HG03175 (cell line): ENCODE measurements at regions not wholly inside any gene's neighbourhood (a gene's known extent, or its start where the extent isn't known, plus 50 kb on each side); places are given as distances from the start of the nearest gene placed in this dataset.
"Not testable (repeated sequence)": the region's sequence is repeated elsewhere in the genome, so short reads cannot be mapped to it uniquely, and the experiment has no call there.

Experiments used
- ATAC-seq: cut with Tn5 transposase; IDR thresholded peaks from one replicate; pipeline ENCODE4 v1.9.1; 2021; ENCODE audit warnings: mild to moderate bottlenecking, moderate library complexity; ENCODE audit not compliant: unreplicated experiment

DNA sequence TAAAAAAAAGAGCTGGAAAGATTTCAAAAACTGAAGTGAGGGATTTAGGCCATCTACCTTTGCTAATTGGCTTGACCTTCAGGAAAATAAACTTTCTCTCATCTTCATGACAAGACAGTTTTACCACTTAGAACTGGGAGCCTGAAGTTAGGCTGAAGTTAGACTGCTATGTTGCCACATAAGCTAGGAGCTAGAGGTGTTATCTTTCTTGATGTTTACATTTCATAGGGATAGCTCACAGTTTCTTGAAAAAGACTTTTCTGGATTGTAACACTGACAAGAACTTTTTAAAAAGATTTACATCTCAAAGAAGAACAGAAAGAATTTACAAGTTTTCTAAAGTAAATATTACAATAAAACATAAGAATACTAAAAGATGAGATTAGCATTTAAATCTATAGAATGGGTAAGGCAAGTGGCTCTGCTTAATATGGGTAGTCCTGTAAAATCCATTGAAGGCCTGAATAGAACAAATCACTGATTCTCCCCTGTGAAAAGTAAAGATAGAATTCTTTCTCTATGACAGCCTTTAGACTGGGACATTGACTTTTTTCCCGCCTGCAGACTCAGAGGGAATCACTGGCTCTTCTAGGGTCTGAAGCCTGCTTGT lies 1665.4 kb upstream of the CDH9 start:
- ATAC-seq: no peak

DNA sequence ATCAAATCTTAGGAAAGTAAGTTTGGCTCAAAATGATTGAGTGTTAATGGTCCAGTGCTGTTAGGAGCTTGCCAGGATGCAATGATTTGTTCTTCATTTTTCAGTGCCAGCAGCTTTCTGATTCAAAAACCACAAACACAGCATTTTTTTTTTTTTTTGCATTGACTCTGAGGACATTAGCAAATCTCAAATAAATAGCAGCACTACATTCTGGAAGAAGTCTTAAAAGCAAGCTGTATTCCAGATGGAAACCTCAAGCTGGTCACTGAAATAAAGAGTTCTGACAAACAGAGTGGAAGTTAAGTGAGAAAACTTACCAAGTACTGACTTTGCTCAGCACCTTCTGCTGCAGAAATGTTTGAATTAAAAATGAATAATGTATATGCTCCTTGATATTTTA lies 1653.1 kb upstream of the CDH9 start:
- ATAC-seq: no peak

DNA sequence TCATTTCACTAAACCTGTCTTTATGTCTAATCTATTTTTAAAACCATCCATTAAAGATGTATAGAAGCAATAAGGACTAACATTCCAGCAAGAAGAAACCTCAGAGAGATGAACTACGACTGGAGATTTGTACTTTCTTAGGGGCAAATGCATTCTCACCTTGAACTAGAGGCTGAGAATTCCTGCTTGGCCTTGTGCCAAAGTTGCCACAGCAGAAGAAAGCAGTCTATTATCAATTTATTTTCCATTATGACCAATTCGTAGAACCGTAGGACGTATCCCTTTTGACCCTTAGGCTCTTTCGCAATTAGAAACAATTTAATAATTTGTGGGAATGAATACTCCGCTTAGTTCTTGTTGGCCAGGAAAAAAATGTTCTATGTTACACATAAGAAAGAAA lies 1647.4 kb upstream of the CDH9 start:
- ATAC-seq: no peak

DNA sequence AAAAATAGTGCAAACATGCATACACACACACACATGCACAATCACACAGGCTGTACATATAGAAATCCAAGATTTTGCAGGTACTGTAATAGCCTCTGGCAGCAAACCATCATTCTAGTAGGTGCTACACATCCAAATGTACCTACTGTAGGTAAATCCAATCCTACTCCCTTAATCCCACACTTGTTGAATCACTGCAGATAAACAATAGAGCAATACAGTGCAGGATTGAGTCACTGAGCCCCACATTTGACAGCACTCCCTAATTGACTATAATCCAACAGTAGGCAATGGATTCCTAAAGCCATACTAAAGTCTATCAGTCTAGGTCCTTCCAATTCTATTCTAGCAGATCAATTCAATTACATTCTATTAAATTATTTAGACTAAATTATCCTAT lies 1640.5 kb upstream of the CDH9 start:
- no peak for ATAC-seq

DNA sequence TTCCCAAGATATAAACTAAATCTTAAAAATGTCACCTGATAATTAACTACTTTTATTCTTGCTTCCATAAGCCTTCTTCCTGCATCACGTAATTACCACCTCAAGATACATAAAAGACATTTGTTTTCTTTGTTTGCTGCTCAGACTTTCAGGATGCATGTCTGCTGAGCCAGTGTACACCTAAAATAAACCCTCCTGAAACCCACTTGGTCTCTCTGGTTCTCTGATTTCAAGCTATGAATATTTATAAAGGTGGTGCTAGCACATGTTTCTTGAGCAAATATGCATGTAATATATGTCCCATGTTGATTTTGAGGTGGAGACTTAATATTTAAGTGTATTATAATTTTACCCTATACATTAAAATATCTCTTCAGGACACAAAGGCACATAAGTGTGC lies 1627.7 kb upstream of the CDH9 start:
- ATAC-seq: no peak

DNA sequence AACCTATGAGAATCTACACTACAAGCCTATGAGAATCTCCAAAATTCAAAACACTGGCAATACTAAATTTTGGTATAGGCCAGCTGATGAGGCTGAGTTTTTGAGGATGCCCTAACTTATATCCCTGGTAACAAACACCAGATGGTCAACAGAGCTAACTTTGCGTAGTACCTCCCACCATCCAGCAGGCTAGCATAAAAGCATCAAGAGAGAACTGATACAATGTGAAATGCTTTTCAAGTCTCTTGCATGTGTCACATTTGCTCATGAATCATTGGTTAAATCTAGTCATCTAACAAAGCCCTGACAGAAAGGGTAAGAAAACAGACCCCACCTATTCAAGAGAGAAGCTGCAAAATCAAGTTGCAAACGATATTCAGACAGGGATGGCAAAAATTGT lies 1609.7 kb upstream of the CDH9 start:
- no peak for ATAC-seq

DNA sequence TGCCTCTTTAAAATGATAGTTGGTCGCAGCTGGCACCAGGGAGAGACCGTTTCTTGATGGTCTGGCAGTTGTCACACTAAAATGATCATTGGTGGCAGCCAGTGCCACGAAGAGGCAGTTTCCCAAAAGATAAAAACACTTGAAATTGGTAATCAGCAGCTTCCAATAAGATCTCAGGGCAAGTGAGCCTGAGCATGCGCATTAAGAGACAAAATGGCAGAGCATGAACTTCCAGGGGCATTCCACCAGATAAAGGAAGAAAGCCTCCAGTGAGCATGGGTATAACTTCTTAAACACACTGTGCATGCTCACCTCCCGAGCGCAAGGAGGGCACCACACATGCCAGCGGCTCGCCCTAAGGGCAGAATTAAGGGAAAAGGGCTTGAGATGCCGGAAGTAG lies 1594.2 kb upstream of the CDH9 start:
- no peak for ATAC-seq

DNA sequence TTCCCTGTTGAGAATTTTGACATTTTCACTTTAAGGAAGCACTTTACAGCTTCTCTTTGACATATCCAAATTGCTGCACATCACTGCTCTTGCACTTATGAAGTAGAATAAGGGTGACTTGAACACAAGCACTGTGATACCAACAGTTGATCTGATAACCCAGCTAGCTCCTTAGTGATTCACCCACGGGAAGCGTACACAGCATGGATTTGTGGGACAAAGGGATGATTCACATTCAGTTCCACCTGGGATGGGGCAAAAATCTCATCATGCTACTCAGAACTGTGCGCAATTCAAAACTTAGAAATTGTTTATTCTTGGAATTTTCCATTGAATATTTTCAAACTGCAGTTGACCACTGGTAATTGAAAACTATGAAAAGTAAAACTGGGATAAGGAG lies 1565.5 kb upstream of the CDH9 start:
- no peak for ATAC-seq

DNA sequence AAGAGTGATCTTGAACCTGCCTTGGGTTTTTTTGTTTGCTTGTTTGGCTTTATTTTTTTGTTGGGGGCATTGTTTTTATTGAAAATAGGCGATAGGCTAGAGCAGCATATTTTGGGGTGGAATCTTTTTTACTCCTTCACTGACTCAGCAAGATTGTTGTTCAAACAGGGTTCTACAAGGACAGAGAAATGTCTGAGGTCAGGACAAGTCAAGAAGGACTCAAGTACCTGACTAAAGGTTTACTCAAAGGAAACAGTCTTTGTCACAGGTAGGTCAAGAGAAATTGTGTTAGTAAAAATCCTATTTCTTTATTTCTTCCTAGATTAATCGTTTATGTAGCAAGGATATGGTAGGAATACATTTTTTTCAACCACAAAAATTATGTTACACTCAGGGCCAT lies 1564.0 kb upstream of the CDH9 start:
- no peak for ATAC-seq

DNA sequence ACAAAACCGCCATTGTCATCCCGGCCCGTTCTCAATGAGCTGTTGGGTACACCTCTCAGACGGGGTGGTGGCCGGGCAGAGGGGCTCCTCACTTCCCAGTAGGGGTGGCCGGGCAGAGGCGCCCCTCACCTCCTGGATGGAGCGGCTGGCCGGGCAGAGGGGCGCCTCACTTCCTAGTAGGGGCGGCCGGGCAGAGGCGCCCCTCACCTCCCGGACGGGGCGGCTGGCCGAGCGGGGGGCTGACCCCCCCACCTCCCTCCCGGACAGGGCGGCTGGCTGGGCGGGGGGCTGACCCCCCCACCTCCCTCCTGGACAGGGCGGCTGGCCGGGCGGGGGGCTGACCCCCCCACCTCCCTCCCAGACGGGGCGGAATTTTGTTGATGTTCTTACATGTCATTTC lies 1558.3 kb upstream of the CDH9 start:
- ATAC-seq: not testable (repeated sequence)

DNA sequence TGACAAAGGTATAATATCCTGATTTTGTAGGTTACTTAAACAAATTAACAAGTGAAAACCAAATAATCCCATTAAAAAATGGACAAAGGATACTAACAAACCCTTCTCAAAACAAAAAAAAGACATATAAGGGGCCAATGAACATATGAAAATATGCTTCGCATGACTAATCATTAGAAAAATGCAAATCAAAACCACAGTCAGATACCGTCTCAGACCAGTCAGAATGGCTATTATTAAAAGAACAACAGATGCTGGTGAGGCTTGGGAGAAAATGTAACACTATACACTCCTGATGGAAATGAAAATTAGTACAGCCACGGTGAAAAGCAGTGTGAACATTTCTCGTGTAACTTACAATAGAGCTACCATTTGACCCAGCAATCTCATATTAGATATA lies 1542.2 kb upstream of the CDH9 start:
- ATAC-seq: no peak

DNA sequence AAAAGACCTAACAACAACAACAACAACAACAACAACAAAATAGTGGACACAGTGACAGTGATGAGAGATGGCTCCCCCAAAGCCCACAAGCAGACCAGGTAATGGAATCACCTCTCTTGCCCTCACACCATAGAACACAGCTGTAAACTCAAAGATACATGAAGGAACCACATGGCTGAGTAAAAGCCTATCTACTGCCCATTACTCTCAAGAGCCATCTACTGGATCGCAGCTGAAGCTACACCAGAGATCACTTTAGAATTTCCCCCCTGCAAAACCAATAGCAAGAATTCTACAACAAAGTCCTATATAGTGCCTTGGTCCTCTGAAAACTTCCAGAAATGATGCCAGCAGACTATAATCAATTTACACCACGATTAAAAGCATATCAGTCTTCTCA lies 1537.6 kb upstream of the CDH9 start:
- no peak for ATAC-seq

DNA sequence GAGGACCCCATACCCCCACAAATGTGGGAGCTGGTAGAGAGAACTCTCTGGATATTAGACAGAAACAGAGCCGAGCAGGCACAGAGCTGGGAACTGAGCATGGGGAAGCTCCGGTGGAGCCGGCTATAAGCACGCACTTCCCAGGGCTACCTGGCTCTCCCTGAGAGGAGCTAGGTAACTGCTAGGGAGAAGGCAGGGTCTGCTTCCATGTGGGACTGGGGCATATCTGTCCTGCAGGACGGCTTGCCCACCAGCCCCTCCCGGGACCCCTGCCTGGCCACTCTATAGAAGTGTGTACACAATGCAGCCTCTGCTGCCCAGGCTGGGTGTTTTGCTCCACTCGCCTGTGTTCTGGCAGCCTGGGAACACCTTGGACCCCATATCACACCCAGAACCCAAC lies 1537.0 kb upstream of the CDH9 start:
- no peak for ATAC-seq

DNA sequence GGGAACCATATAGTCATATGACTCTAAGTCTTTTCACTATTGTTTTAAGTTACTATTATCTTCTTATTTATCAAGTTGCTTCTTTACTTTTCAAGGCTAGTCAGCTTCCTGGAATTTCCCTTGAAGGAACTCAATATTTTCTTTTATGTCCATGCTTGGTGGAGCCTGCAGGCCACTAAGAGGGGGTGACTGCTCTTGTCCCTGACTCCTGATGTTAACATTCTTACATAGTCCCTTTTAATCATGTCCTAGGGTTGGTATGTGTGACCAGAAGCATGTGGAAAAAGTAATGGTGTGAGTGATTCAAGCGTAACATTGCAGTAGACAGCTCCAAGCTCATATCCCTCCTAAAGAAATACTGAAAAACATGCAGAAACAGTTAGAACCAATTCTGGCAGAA lies 1536.2 kb upstream of the CDH9 start:
- no peak for ATAC-seq

DNA sequence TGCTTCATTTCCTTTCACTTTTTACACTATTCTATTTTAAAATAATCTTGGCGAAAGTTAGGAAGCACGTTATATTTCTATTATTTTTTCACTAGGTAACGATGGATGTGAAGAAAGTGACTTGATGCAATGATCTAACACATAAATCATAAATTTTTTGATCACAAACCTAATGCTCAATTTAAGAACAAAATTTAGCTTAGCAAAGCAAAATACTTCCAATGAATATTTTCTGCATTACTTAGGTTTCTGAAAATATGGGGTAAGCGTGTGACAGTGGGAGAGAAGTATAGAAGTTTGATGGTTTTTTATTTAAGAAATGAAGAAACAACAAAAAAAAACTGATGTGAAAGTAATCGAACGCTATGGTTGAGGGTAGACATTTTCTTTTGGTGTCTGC lies 1528.7 kb upstream of the CDH9 start:
- ATAC-seq: no peak

DNA sequence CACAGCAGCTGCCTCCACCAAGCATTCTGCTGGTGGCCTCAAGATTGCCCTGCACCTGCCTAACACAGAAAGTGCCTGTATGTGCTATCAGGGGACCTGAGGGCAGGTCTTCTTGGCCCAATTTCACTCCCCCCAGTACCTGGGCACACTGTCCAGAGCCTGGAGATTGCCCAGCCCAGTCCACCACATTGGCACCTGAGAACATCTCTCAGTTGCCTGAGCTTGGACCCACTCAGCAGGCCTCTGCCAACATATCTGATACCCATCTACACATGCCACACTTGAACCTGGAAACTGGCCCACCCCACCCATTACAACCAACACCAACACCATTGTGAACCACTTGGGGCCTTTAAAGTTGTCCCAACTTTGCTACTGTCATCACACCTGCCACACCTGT lies 1523.1 kb upstream of the CDH9 start:
- ATAC-seq: no peak

DNA sequence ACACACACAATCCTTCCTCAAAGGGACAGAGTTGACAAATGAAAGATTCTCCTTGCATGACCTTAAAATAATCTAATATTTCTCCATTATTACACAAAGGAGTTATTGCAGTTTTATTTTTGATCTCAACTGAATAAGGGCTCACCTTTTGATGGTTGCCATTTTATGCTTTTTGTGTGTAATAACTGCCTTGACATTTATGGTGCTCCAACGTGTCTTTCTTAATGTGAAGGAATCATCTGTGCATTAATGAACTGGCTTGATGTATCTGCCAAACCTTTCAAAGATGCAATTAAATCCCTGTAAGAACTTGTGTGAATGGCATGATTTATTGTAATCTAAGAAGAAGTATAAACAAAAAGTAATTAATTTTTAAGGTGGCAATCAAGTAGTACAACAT lies 1519.8 kb upstream of the CDH9 start:
- no peak for ATAC-seq

DNA sequence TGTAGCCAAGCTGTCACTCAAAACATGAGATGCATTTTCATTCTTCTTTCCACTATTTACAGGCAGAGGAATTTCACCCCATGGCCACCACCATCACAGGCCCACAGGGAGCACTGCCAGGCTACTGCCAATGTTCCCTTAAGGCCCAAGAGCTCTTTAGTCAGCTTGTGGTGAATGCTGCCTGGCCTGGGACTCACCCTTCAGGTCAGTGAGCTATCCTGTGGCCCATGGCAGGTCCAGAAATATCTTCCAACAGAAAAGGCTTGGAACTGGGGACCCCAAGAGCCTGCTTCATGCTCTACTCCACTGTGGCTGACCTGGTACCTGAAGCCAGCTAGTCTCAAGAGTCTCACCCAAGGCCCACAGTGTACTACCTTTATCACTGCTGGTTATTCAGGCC lies 1518.7 kb upstream of the CDH9 start:
- ATAC-seq: no peak

DNA sequence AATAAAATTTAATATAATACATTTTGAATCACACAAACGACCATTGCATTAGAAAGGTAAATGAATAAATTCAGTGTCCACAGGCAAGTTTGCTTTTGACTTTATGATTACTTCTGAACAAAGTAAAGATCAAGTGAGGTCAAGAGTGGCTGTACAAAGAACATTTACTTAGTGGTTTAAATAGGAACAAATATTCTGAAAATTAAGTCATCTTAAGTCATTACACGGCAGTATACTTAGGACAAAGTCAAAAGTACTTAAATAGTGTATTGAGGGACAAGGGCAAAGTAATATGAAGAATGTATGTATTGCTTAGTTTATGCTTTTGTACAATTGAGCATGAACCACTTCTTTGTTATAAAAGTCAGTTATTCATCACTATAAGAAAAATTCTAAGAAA lies 1511.2 kb upstream of the CDH9 start:
- ATAC-seq: no peak

DNA sequence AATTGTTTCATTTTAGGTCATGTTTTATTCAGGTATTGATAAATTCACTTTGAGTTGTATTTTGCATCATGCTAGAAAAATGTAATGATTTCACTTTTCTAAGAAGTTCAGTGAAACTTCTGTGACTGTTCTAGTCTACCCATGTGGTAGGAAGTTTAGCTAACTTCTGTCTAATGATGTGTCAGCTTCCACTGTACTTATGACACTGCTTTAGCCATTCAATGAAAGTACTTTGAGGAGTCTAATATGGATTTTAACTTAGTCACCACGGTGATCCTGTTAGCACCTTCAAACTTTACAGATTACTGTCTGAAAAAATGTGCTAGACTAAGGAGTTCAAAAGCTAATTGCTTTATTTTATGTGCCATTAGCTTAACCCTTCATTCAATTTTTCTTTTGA lies 1510.5 kb upstream of the CDH9 start:
- no peak for ATAC-seq

DNA sequence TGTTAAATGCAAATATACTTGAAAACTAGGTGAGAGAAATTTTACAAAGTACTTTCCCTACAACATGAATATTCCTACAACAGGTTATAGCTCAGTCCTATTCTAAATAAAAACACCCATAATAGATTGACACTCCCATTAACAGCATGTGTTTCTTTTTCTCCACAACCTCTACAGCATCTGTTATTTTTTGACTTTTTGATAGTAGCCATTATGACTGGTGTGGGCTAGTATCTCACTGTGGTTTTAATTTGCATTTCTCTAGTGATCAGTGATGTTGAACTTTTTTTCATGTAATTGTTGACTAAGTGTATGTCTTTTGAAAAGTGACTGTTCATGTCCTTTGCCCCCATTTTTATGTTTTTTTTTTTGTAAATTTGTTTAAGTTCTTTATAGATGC lies 1506.1 kb upstream of the CDH9 start:
- ATAC-seq: no peak

DNA sequence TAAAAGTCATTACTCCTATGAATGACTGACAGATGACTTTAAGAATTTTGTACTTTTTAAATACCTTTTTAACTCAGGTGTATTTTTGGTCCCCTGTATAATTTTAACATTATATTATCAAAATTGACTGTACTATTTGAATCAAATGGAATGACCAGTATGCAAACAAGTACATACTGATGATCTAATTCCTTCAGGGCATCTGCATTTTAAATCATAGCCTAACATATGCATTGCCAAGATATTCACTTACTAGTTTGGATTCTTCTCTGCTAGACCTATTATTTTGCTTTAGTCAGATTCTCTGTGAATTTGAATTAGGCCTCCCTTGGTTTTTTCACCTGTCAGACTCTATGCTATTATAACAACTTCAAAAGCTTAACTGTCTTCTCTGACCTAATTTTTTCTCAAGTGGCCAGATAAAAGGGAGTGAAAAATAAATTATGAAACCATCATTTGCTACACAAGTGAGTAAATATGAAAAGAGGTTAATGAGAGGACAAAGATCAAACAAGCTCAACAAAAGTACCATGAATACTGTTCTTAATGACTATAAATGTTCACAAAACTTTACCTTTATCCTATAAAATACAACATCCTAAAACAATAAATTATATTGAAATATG lies 1505.2 kb upstream of the CDH9 start:
- no peak for ATAC-seq

DNA sequence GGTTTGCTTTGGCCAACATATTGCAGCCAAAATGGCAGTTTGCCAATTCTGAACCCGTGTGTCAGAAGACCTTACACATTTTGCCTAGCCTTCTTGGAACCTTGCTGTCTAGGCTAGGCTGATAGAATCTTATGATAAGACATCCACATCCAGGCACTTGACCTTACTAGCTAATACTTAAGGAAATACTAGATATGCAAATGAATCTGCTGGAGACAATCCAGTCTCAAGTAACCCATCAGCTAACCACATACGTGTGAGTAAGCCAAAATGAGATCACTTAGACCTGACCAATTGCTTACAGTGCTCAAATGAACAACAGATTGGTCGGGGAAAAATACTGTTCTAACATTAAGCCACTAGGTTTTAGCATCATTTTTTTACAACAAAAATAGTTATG lies 1504.6 kb upstream of the CDH9 start:
- ATAC-seq: no peak
